HCT116 (cell line): ENCODE measurements at regions not wholly inside any gene's neighbourhood (a gene's known extent, or its start where the extent isn't known, plus 50 kb on each side); places are given as distances from the start of the nearest gene placed in this dataset.

Source experiments
- ATAC-seq: fragments of 200-7000 bp; cut with Tn5 transposase; 2 replicates; pipeline ENCODE4 v1.9.1; 2020; ENCODE audit warnings: mild to moderate bottlenecking, moderate library complexity
- BruUV-seq: library from RNA; stranded (reverse); fragments of 400-500 nt; replicated peaks from 2 replicates; lab custom pipeline; 2021; lab: Mats Ljungman, UMichigan
- CTCF ChIA-PET: fragments of 300-600 bp; sonication (Branson Sonifier 250); formaldehyde crosslinking; loops from one replicate; lab custom pipeline; 2021; ENCODE audit warnings: antibody characterized with exemption; lab: Charles Lee
- POLR2A ChIA-PET: fragments of 300-600, 350-600 bp; sonication (Branson Sonifier 250); formaldehyde crosslinking; loops from one replicate; lab custom pipeline; 2021; ENCODE audit warnings: antibody characterized with exemption; lab: Charles Lee
- RAD21 ChIA-PET, 2 experiments: fragments of 300-600 bp; sonication (Branson Sonifier 250); formaldehyde crosslinking; loops; one replicate each; lab custom pipeline; 2023; ENCODE audit warnings: low total read pairs in 2 of 2; ENCODE audit not compliant: uncharacterized antibody in 2 of 2, unreplicated experiment in 2 of 2, low non-redundant PET in 1 of 2; lab: Charles Lee
- DNase-seq: peaks from one replicate; pipeline ENCODE4 v3.0.0-alpha.2; 2010; ENCODE audit warnings: low read depth, low spot score
- H2AFZ ChIP-seq: fragments of 200-600 bp; shearing (Covaris generic), sonication (generic); 2 replicates; pipeline ENCODE4 v1.6.1; 2017; ENCODE audit warnings: low read depth, mixed run types, mixed read lengths, antibody characterized with exemption, low read length; ENCODE audit not compliant: poor library complexity, severe bottlenecking
- H3K27ac ChIP-seq: 2 replicates; pipeline ENCODE4 v1.5.1; 2012; ENCODE audit warnings: low read depth, low read length
- H3K27me3 ChIP-seq: fragments of 200-600 bp; sonication (generic); 2 replicates; pipeline ENCODE4 v1.6.1; 2016; ENCODE audit warnings: mixed run types, low read length, mixed read lengths; ENCODE audit not compliant: insufficient read depth
- H3K36me3 ChIP-seq, 2 experiments: fragments of 200-500 bp in 1 of 2; fragments of 200-600 bp in 1 of 2; sonication (Bioruptor generic) in 1 of 2; sonication (generic) in 1 of 2; 2 replicates each; pipeline versions ENCODE4 v1.5.1 to v1.6.1; 2014 to 2016; ENCODE audit warnings: low read length in 2 of 2, inconsistent platforms in 1 of 2, mixed read lengths in 1 of 2, mixed run types in 1 of 2; ENCODE audit not compliant: insufficient read depth in 2 of 2, control insufficient read depth in 1 of 2
- H3K4me1 ChIP-seq, 2 experiments: fragments of 200-600 bp in 1 of 2; sonication (generic) in 1 of 2; 2 replicates each; pipeline versions ENCODE4 v1.5.1 to v1.6.1; 2012 to 2017; ENCODE audit warnings: low read length in 2 of 2, inconsistent platforms in 1 of 2, mild to moderate bottlenecking in 1 of 2, mixed read lengths in 1 of 2, mixed run types in 1 of 2, moderate library complexity in 1 of 2; ENCODE audit not compliant: insufficient read depth in 2 of 2, control insufficient read depth in 1 of 2
- H3K4me2 ChIP-seq: fragments of 200-600 bp; sonication (generic); 2 replicates; pipeline ENCODE4 v1.6.1; 2017; ENCODE audit warnings: mixed run types, low read length, mixed read lengths
- H3K4me3 ChIP-seq, 2 experiments: fragments of 200-600 bp in 1 of 2; sonication (generic) in 1 of 2; replicated peaks in 1 of 2; 2 replicates each; pipeline ENCODE4 v1.5.1; 2011 to 2016; ENCODE audit warnings: low read length in 2 of 2, control low read depth in 1 of 2, low read depth in 1 of 2, mild to moderate bottlenecking in 1 of 2, mixed read lengths in 1 of 2, mixed run types in 1 of 2
- H3K79me2 ChIP-seq: fragments of 200-600 bp; sonication (generic); 2 replicates; pipeline ENCODE4 v1.6.1; 2017; ENCODE audit warnings: mild to moderate bottlenecking, mixed run types, low read length, moderate library complexity, mixed read lengths; ENCODE audit not compliant: insufficient read depth
- H3K9ac ChIP-seq: fragments of 200-600 bp; sonication (generic); 2 replicates; pipeline ENCODE4 v1.6.1; 2016; ENCODE audit warnings: low read length, mixed read lengths
- H3K9me2 ChIP-seq: fragments of 200-600 bp; sonication (generic), shearing (Covaris generic); 2 replicates; pipeline ENCODE4 v1.6.1; 2017; ENCODE audit warnings: mixed run types, mild to moderate bottlenecking, moderate library complexity; ENCODE audit not compliant: insufficient read depth
- H3K9me3 ChIP-seq, 2 experiments: fragments of 200-500 bp in 1 of 2; fragments of 200-600 bp in 1 of 2; sonication (Bioruptor generic) in 1 of 2; sonication (generic) in 1 of 2; 2 replicates each; pipeline ENCODE4 v1.6.1; 2014 to 2017; ENCODE audit warnings: low read length in 2 of 2, mixed read lengths in 2 of 2, inconsistent platforms in 1 of 2, low read depth in 1 of 2, mild to moderate bottlenecking in 1 of 2, mixed run types in 1 of 2, moderate library complexity in 1 of 2; ENCODE audit not compliant: control insufficient read depth in 1 of 2, insufficient read depth in 1 of 2
- H4K20me1 ChIP-seq: fragments of 200-600 bp; sonication (generic), shearing (Covaris generic); 2 replicates; pipeline ENCODE4 v1.6.1; 2017; ENCODE audit warnings: mixed run types, mild to moderate bottlenecking, moderate library complexity; ENCODE audit not compliant: insufficient read depth
- CEBPB ChIP-seq: IDR thresholded peaks from 2 replicates; pipeline ENCODE4 v1.6.1; 2012; ENCODE audit warnings: low read depth
- ELF1 ChIP-seq: IDR thresholded peaks from 2 replicates; pipeline ENCODE4 v1.6.1; 2012; ENCODE audit warnings: low read depth, borderline replicate concordance
- EZH2 ChIP-seq: fragments of 200-600 bp; sonication (generic); IDR thresholded peaks from 2 replicates; pipeline ENCODE4 v1.6.1; 2017; ENCODE audit warnings: antibody characterized with exemption, mixed run types
- EZH2phosphoT487 ChIP-seq: fragments of 200-600 bp; IDR thresholded peaks from 2 replicates; pipeline ENCODE4 v1.6.1; 2018; ENCODE audit warnings: antibody characterized with exemption, borderline replicate concordance
- FOSL1 ChIP-seq: IDR thresholded peaks from 2 replicates; pipeline ENCODE4 v1.6.1; 2012; ENCODE audit warnings: low read depth
- JUND ChIP-seq: IDR thresholded peaks from 2 replicates; pipeline ENCODE4 v1.6.1; 2012
- POLR2A ChIP-seq: IDR thresholded peaks from 2 replicates; pipeline ENCODE4 v1.7.0; 2011; ENCODE audit warnings: borderline replicate concordance; ENCODE audit not compliant: insufficient read depth, insufficient read length; ENCODE audit errors: extremely low read depth
- POLR2AphosphoS5 ChIP-seq: IDR thresholded peaks from 2 replicates; pipeline ENCODE4 v1.6.1; 2011; ENCODE audit warnings: mild to moderate bottlenecking, low read depth, low read length, moderate library complexity
- SIN3A ChIP-seq: IDR thresholded peaks from 2 replicates; pipeline ENCODE4 v1.6.1; 2012; ENCODE audit warnings: low read depth
- SP1 ChIP-seq: IDR thresholded peaks from 2 replicates; pipeline ENCODE4 v1.6.1; 2012; ENCODE audit warnings: low read depth
- SRF ChIP-seq: IDR thresholded peaks from 2 replicates; pipeline ENCODE4 v1.6.1; 2012; ENCODE audit warnings: low read depth
- YY1 ChIP-seq: IDR thresholded peaks from 2 replicates; pipeline ENCODE4 v1.6.1; 2011; ENCODE audit warnings: low read length, low read depth, moderate library complexity, mild to moderate bottlenecking; ENCODE audit not compliant: insufficient replicate concordance; ENCODE audit errors: extremely low read depth
- ZFX ChIP-seq: fragments of 450-650 bp; IDR thresholded peaks from 2 replicates; pipeline ENCODE4 v1.6.1; 2017
- ZNF274 ChIP-seq: fragments of 200-500 bp; sonication (Bioruptor generic); IDR thresholded peaks from 2 replicates; pipeline ENCODE4 v1.6.1; 2014; ENCODE audit warnings: mild to moderate bottlenecking, low read depth, low read length, inconsistent platforms
- intact Hi-C: fragments of 100-400 bp; cut with micrococcal nuclease; formaldehyde crosslinking; loops from 2 replicates; pipeline ENCODE4 v1.10.0; 2022
- TF ChIP-seq, protein P1 (sequence below): IDR thresholded peaks from 2 replicates; pipeline ENCODE4 v1.6.1; 2011; ENCODE audit warnings: mild to moderate bottlenecking, low read length, moderate library complexity; ENCODE audit not compliant: insufficient replicate concordance; ENCODE audit errors: extremely low read depth
- TF ChIP-seq, protein P2 (sequence below): IDR thresholded peaks from 2 replicates; pipeline ENCODE4 v1.6.1; 2012
- TF ChIP-seq, protein P3 (sequence below): IDR thresholded peaks from 2 replicates; pipeline ENCODE4 v1.6.1; 2012
- TF ChIP-seq, protein P4 (sequence below), 3 experiments: fragments of 200-600 bp in 1 of 3; sonication (generic) in 1 of 3; IDR thresholded peaks in 2 of 3; conservative IDR thresholded peaks in 1 of 3; 2 replicates each; pipeline ENCODE4 v1.5.1; 2012 to 2017; ENCODE audit warnings: low read depth in 2 of 3, low read length in 2 of 3, antibody characterized with exemption in 1 of 3, borderline replicate concordance in 1 of 3, control low read depth in 1 of 3, mild to moderate bottlenecking in 1 of 3, mixed read lengths in 1 of 3, mixed run types in 1 of 3, moderate library complexity in 1 of 3; ENCODE audit not compliant: insufficient read depth in 1 of 3
- TF ChIP-seq, protein P5 (sequence below): IDR thresholded peaks from 2 replicates; pipeline ENCODE4 v1.6.1; 2012; ENCODE audit warnings: low read depth

DNA sequence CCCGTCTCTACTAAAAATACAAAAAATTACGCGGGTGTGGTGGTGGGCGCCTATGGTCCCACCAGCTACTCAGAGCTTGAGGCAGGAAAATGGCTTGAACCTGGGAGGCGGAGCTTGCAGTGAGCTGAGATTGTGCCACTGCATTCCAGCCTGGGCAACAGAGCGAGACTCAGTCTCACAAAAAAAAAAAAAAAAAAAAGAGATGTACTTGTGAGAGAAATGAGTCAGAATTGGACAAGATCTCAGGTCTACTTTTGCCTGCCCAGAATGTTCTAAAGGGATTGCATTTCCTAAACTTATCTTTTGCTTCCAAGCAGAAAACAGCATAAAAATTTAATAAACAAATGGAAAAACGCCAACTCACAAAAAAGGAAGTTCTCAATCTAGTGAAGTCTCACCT, 167.5 kb downstream of the NR2F2 start:
- Histone ChIP-seq H3K9me3 (no peaks in the 10 kb centered on the region), H3K4me1 (no peaks in the 10 kb centered on the region), H3K4me3 (no peak overlapping the region), H3K27ac (no peak overlapping the region), H3K9me2 (no peaks in the 10 kb centered on the region), H3K27me3 (peaks cover 48% of the 10 kb centered on the region), H2AFZ (no peak overlapping the region), H4K20me1 (no peaks in the 10 kb centered on the region), H3K36me3 (no peaks in the 10 kb centered on the region), H3K79me2 (no peaks in the 10 kb centered on the region), H3K4me2 (no peak overlapping the region), H3K9ac (no peak overlapping the region)
- TF ChIP-seq FOSL1: no peak
- TF ChIP-seq JUND: no peak
- TF ChIP-seq SP1: no peak
- TF ChIP-seq, protein P1, sequence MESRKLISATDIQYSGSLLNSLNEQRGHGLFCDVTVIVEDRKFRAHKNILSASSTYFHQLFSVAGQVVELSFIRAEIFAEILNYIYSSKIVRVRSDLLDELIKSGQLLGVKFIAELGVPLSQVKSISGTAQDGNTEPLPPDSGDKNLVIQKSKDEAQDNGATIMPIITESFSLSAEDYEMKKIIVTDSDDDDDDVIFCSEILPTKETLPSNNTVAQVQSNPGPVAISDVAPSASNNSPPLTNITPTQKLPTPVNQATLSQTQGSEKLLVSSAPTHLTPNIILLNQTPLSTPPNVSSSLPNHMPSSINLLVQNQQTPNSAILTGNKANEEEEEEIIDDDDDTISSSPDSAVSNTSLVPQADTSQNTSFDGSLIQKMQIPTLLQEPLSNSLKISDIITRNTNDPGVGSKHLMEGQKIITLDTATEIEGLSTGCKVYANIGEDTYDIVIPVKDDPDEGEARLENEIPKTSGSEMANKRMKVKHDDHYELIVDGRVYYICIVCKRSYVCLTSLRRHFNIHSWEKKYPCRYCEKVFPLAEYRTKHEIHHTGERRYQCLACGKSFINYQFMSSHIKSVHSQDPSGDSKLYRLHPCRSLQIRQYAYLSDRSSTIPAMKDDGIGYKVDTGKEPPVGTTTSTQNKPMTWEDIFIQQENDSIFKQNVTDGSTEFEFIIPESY: no peak
- no peak for TF ChIP-seq EZH2
- TF ChIP-seq ZFX: no peak
- no peak for TF ChIP-seq ZNF274
- TF ChIP-seq ELF1: no peak
- TF ChIP-seq POLR2AphosphoS5: no peak
- TF ChIP-seq, protein P2, sequence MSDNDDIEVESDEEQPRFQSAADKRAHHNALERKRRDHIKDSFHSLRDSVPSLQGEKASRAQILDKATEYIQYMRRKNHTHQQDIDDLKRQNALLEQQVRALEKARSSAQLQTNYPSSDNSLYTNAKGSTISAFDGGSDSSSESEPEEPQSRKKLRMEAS: no peak
- no peak for TF ChIP-seq SIN3A
- no peak for TF ChIP-seq EZH2phosphoT487
- TF ChIP-seq, protein P3, sequence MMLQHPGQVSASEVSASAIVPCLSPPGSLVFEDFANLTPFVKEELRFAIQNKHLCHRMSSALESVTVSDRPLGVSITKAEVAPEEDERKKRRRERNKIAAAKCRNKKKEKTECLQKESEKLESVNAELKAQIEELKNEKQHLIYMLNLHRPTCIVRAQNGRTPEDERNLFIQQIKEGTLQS: no peak
- TF ChIP-seq, protein P4, sequence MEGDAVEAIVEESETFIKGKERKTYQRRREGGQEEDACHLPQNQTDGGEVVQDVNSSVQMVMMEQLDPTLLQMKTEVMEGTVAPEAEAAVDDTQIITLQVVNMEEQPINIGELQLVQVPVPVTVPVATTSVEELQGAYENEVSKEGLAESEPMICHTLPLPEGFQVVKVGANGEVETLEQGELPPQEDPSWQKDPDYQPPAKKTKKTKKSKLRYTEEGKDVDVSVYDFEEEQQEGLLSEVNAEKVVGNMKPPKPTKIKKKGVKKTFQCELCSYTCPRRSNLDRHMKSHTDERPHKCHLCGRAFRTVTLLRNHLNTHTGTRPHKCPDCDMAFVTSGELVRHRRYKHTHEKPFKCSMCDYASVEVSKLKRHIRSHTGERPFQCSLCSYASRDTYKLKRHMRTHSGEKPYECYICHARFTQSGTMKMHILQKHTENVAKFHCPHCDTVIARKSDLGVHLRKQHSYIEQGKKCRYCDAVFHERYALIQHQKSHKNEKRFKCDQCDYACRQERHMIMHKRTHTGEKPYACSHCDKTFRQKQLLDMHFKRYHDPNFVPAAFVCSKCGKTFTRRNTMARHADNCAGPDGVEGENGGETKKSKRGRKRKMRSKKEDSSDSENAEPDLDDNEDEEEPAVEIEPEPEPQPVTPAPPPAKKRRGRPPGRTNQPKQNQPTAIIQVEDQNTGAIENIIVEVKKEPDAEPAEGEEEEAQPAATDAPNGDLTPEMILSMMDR (IDR thresholded peaks at IDR 0.05 in 2 of 3, conservative IDR thresholded peaks at IDR 0.05 in 1 of 3; ENCODE audit: borderline replicate concordance in 1 of 3, insufficient read depth in 1 of 3, low read depth in 2 of 3, low read length in 2 of 3): no peak
- no peak for TF ChIP-seq CEBPB
- no peak for TF ChIP-seq YY1
- TF ChIP-seq POLR2A: no peak
- TF ChIP-seq SRF: no peak
- TF ChIP-seq, protein P5, sequence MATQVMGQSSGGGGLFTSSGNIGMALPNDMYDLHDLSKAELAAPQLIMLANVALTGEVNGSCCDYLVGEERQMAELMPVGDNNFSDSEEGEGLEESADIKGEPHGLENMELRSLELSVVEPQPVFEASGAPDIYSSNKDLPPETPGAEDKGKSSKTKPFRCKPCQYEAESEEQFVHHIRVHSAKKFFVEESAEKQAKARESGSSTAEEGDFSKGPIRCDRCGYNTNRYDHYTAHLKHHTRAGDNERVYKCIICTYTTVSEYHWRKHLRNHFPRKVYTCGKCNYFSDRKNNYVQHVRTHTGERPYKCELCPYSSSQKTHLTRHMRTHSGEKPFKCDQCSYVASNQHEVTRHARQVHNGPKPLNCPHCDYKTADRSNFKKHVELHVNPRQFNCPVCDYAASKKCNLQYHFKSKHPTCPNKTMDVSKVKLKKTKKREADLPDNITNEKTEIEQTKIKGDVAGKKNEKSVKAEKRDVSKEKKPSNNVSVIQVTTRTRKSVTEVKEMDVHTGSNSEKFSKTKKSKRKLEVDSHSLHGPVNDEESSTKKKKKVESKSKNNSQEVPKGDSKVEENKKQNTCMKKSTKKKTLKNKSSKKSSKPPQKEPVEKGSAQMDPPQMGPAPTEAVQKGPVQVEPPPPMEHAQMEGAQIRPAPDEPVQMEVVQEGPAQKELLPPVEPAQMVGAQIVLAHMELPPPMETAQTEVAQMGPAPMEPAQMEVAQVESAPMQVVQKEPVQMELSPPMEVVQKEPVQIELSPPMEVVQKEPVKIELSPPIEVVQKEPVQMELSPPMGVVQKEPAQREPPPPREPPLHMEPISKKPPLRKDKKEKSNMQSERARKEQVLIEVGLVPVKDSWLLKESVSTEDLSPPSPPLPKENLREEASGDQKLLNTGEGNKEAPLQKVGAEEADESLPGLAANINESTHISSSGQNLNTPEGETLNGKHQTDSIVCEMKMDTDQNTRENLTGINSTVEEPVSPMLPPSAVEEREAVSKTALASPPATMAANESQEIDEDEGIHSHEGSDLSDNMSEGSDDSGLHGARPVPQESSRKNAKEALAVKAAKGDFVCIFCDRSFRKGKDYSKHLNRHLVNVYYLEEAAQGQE: no peak
- ChIA-PET RAD21 (no interaction called here), POLR2A (interaction anchor here (0.7 kb wide), 1 partner anchor 11 kb away, joined by 3 read pairs; no protein-coding TSS in a partner anchor), CTCF (no interaction called here)
- intact Hi-C loops: no loop called here
- ATAC-seq (no peak), DNase-seq (no peak)
- BruUV-seq: no TSS peak
